RWPE1 (cell line): ENCODE measurements at regions not wholly inside any gene's neighbourhood (a gene's known extent, or its start where the extent isn't known, plus 50 kb on each side); places are given as distances from the start of the nearest gene placed in this dataset.

Source experiments
- CTCF ChIA-PET: fragments of 350-600 bp; sonication (Branson Sonifier 250); formaldehyde crosslinking; extraction: SDS; loops from one replicate; lab custom pipeline; 2021; lab: Yijun Ruan, JAX
- POLR2A ChIA-PET: fragments of 400-600 bp; formaldehyde crosslinking; extraction: SDS; loops from one replicate; lab custom pipeline; 2020; ENCODE audit warnings: antibody characterized with exemption; ENCODE audit not compliant: low non-redundant PET; lab: Yijun Ruan, JAX
- DNase-seq: peaks from one replicate; pipeline ENCODE4 v3.0.0; 2012; ENCODE audit warnings: low spot score
- H3K27ac ChIP-seq: fragments of 450-650 bp; 2 replicates; pipeline ENCODE4 v1.5.1; 2017
- TF ChIP-seq, protein P1 (sequence below): fragments of 450-650 bp; conservative IDR thresholded peaks from 2 replicates; pipeline ENCODE4 v1.5.1; 2017; ENCODE audit warnings: low read depth, mild to moderate bottlenecking

DNA sequence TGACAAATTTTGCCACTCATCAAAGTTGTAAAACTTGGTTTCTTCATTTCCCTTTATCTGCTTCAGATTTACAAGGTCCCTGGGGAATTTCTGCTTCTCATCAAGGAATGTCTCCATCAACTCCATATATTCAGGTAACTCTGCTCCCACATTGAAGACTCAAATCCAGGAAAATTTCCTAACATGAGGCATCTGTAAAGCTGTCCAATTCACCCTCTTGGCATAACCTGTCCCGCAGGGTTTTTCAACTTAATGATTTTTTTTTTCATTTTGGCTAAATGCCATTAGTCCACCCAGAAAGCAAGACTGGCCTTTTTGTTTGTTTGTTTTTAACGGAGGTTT is 50.2 kb upstream of the SLC30A5 start:
- ChIA-PET CTCF (interaction anchor here (1.6 kb wide), 1 partner anchor 50 kb away, joined by 3 read pairs; the partner anchor contains the start of gene SLC30A5), POLR2A (no interaction called here)
- no peak for DNase-seq
- no peak overlapping the region for H3K27ac ChIP-seq
- TF ChIP-seq, protein P1, sequence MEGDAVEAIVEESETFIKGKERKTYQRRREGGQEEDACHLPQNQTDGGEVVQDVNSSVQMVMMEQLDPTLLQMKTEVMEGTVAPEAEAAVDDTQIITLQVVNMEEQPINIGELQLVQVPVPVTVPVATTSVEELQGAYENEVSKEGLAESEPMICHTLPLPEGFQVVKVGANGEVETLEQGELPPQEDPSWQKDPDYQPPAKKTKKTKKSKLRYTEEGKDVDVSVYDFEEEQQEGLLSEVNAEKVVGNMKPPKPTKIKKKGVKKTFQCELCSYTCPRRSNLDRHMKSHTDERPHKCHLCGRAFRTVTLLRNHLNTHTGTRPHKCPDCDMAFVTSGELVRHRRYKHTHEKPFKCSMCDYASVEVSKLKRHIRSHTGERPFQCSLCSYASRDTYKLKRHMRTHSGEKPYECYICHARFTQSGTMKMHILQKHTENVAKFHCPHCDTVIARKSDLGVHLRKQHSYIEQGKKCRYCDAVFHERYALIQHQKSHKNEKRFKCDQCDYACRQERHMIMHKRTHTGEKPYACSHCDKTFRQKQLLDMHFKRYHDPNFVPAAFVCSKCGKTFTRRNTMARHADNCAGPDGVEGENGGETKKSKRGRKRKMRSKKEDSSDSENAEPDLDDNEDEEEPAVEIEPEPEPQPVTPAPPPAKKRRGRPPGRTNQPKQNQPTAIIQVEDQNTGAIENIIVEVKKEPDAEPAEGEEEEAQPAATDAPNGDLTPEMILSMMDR, result no peak
